HepG2 (cell line): ENCODE measurements at regions not wholly inside any gene's neighbourhood (a gene's known extent, or its start where the extent isn't known, plus 50 kb on each side); places are given as distances from the start of the nearest gene placed in this dataset.

ENCODE experiments used
- DPF2 ChIP-seq: sonication (generic); formaldehyde crosslinking; IDR thresholded peaks from 2 replicates; pipeline ENCODE4 v1.4.0; 2020; ENCODE audit warnings: mild to moderate bottlenecking, low read depth, missing genetic modification reagents, borderline replicate concordance
- FIP1L1 ChIP-seq: fragments of 200-400 bp; formaldehyde crosslinking; IDR thresholded peaks from 2 replicates; pipeline ENCODE4 v1.6.1; 2018; ENCODE audit warnings: low read depth, mild to moderate bottlenecking, low read length, moderate library complexity, borderline replicate concordance; ENCODE audit not compliant: insufficient read depth
- KDM4B ChIP-seq: sonication (generic); formaldehyde crosslinking; IDR thresholded peaks from 2 replicates; pipeline ENCODE4 v1.4.0; 2020; ENCODE audit warnings: missing genetic modification reagents
- KDM5B ChIP-seq: sonication (generic); formaldehyde crosslinking; IDR thresholded peaks from 2 replicates; pipeline ENCODE4 v1.4.0; 2020; ENCODE audit warnings: missing genetic modification reagents, mild to moderate bottlenecking, borderline replicate concordance
- MAZ ChIP-seq, 2 experiments: sonication (generic) in 1 of 2; formaldehyde crosslinking in 1 of 2; IDR thresholded peaks; 2 replicates each; pipeline versions ENCODE4 v1.5.0 to v1.6.1; 2012 to 2020; ENCODE audit warnings: low read depth in 2 of 2, mild to moderate bottlenecking in 2 of 2, borderline replicate concordance in 1 of 2, improper control_type of control experiment in 1 of 2, low read length in 1 of 2, missing genetic modification reagents in 1 of 2, moderate library complexity in 1 of 2
- MTF2 ChIP-seq: sonication (generic); formaldehyde crosslinking; IDR thresholded peaks from 2 replicates; pipeline ENCODE4 v1.5.0; 2020; ENCODE audit warnings: missing genetic modification reagents, borderline replicate concordance
- NR2F1 ChIP-seq, 2 experiments: fragments of 450-650 bp in 1 of 2; formaldehyde crosslinking in 1 of 2; IDR thresholded peaks; 2 replicates each; pipeline versions ENCODE4 v1.5.0 to v1.6.1; 2016 to 2020; ENCODE audit warnings: mild to moderate bottlenecking in 1 of 2, missing compliant biosample characterization in 1 of 2, missing genetic modification reagents in 1 of 2, moderate library complexity in 1 of 2
- RAD51 ChIP-seq: fragments of 450-650 bp; IDR thresholded peaks from 2 replicates; pipeline ENCODE4 v1.6.1; 2016; ENCODE audit warnings: borderline replicate concordance
- RFX1 ChIP-seq: fragments of 450-650 bp; IDR thresholded peaks from 2 replicates; pipeline ENCODE4 v1.6.1; 2017
- SMAD3 ChIP-seq: sonication (generic); formaldehyde crosslinking; IDR thresholded peaks from 2 replicates; pipeline ENCODE4 v1.4.0; 2020; ENCODE audit warnings: missing genetic modification reagents
- SRSF4 ChIP-seq: fragments of 200-400 bp; formaldehyde crosslinking; IDR thresholded peaks from one replicate; pipeline ENCODE4 v1.6.1; 2018; ENCODE audit warnings: mild to moderate bottlenecking, low read depth, low read length, moderate library complexity; ENCODE audit not compliant: poor library complexity, severe bottlenecking
- ZBTB7A ChIP-seq: sonication (generic); formaldehyde crosslinking; IDR thresholded peaks from 2 replicates; pipeline ENCODE4 v1.8.0; 2022; ENCODE audit warnings: mild to moderate bottlenecking, missing genetic modification reagents
- ZNF3 ChIP-seq: IDR thresholded peaks from 2 replicates; pipeline ENCODE4 v1.7.0; 2017; ENCODE audit warnings: inconsistent platforms
- ZNF546 ChIP-seq: sonication (generic); formaldehyde crosslinking; conservative IDR thresholded peaks from 2 replicates; pipeline ENCODE4 v1.8.1; 2023; ENCODE audit warnings: mild to moderate bottlenecking, missing genetic modification reagents
- ZNF766 ChIP-seq: sonication (generic); formaldehyde crosslinking; IDR thresholded peaks from 2 replicates; pipeline ENCODE4 v1.5.0; 2020; ENCODE audit warnings: missing genetic modification reagents, borderline replicate concordance
- ZNF777 ChIP-seq: sonication (generic); formaldehyde crosslinking; IDR thresholded peaks from 2 replicates; pipeline ENCODE4 v1.4.0; 2020; ENCODE audit warnings: missing genetic modification reagents
- TF ChIP-seq, protein P1 (sequence below): sonication (generic); formaldehyde crosslinking; IDR thresholded peaks from 2 replicates; pipeline ENCODE4 v1.4.0; 2020; ENCODE audit warnings: missing genetic modification reagents
- TF ChIP-seq, protein P2 (sequence below): sonication (generic); formaldehyde crosslinking; IDR thresholded peaks from 2 replicates; pipeline ENCODE4 v1.4.0; 2020; ENCODE audit warnings: missing genetic modification reagents, borderline replicate concordance
- TF ChIP-seq, protein P3 (sequence below): sonication (generic); formaldehyde crosslinking; IDR thresholded peaks from 2 replicates; pipeline ENCODE4 v1.5.0; 2020; ENCODE audit warnings: mild to moderate bottlenecking, missing genetic modification reagents
- TF ChIP-seq, protein P4 (sequence below): fragments of 450-650 bp; IDR thresholded peaks from 2 replicates; pipeline ENCODE4 v1.6.1; 2016

DNA sequence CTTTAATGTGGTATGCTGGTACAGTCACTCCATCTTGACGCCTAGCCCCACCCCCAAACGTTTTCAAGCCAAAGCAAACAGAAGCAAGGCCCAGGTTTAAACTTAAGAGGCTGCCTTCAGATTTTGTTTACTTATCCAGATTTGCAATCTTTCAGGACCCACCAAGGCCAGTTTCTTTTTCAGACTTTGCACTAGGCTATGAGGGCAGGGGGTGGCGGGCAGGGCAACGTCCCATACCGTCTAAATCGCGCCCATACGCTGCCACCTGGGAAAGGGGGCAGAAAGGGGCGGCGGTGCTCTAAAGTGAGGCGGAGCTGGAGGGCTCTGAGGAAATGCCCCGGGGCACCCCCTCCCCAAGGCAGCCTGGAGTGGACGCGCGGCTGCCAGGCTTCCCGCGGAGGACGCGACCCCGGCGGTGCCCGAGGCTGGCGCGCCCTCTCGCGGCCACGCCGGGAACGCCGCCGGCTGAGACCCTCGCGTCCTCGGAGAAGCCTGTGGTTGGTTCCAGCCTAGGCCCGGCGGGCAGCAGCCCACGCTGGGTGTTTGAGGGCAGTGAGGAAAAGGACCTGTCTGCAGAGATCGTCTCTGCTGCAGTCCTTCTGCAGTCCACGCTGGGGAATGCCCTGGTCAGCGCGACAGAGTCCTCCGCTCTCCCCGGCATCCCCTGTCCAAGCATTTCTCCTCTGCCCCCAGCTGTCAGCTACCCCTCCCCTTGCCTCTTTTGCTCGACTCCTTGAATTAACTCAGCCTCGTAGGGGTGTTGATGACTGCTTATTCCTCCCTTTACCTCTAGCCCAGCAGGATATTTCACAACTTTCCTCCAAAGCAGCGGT, 93.7 kb upstream of the PRNP start (continued):
- TF ChIP-seq MTF2 (CRISPR knock-in tag): peak; percentile 95
- TF ChIP-seq, protein P1, sequence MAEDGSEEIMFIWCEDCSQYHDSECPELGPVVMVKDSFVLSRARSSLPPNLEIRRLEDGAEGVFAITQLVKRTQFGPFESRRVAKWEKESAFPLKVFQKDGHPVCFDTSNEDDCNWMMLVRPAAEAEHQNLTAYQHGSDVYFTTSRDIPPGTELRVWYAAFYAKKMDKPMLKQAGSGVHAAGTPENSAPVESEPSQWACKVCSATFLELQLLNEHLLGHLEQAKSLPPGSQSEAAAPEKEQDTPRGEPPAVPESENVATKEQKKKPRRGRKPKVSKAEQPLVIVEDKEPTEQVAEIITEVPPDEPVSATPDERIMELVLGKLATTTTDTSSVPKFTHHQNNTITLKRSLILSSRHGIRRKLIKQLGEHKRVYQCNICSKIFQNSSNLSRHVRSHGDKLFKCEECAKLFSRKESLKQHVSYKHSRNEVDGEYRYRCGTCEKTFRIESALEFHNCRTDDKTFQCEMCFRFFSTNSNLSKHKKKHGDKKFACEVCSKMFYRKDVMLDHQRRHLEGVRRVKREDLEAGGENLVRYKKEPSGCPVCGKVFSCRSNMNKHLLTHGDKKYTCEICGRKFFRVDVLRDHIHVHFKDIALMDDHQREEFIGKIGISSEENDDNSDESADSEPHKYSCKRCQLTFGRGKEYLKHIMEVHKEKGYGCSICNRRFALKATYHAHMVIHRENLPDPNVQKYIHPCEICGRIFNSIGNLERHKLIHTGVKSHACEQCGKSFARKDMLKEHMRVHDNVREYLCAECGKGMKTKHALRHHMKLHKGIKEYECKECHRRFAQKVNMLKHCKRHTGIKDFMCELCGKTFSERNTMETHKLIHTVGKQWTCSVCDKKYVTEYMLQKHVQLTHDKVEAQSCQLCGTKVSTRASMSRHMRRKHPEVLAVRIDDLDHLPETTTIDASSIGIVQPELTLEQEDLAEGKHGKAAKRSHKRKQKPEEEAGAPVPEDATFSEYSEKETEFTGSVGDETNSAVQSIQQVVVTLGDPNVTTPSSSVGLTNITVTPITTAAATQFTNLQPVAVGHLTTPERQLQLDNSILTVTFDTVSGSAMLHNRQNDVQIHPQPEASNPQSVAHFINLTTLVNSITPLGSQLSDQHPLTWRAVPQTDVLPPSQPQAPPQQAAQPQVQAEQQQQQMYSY (CRISPR knock-in tag): no peak
- no peak for TF ChIP-seq DPF2 (CRISPR knock-in tag)
- TF ChIP-seq ZNF546 (CRISPR knock-in tag): peak; percentile 89
- TF ChIP-seq ZNF777 (CRISPR knock-in tag): peak; percentile 89
- TF ChIP-seq, protein P2, sequence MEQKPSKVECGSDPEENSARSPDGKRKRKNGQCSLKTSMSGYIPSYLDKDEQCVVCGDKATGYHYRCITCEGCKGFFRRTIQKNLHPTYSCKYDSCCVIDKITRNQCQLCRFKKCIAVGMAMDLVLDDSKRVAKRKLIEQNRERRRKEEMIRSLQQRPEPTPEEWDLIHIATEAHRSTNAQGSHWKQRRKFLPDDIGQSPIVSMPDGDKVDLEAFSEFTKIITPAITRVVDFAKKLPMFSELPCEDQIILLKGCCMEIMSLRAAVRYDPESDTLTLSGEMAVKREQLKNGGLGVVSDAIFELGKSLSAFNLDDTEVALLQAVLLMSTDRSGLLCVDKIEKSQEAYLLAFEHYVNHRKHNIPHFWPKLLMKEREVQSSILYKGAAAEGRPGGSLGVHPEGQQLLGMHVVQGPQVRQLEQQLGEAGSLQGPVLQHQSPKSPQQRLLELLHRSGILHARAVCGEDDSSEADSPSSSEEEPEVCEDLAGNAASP (CRISPR knock-in tag): peak; percentile 15; the same call in 1 of the 2 replicates
- TF ChIP-seq FIP1L1: no peak
- peak in 1 of 2 experiments; percentile 67; a peak in 2 of 4 replicates for TF ChIP-seq NR2F1 (CRISPR knock-in tag; IDR thresholded peaks at IDR 0.05)
- TF ChIP-seq, protein P3, sequence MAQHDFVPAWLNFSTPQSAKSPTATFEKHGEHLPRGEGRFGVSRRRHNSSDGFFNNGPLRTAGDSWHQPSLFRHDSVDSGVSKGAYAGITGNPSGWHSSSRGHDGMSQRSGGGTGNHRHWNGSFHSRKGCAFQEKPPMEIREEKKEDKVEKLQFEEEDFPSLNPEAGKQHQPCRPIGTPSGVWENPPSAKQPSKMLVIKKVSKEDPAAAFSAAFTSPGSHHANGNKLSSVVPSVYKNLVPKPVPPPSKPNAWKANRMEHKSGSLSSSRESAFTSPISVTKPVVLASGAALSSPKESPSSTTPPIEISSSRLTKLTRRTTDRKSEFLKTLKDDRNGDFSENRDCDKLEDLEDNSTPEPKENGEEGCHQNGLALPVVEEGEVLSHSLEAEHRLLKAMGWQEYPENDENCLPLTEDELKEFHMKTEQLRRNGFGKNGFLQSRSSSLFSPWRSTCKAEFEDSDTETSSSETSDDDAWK (CRISPR knock-in tag): no peak
- no peak for TF ChIP-seq KDM4B (CRISPR knock-in tag)
- no peak for TF ChIP-seq ZNF766 (CRISPR knock-in tag)
- no peak for TF ChIP-seq ZNF3 (CRISPR knock-in tag)
- TF ChIP-seq ZBTB7A (CRISPR knock-in tag): peak; percentile 99
- TF ChIP-seq MAZ (IDR thresholded peaks at IDR 0.05; ENCODE audit: borderline replicate concordance, low read depth, low read length): peak; percentile 53; the same call in 1 of the 2 replicates
- peak; percentile 88; the same call in 1 of the 2 replicates for TF ChIP-seq MAZ (CRISPR knock-in tag; IDR thresholded peaks at IDR 0.05; ENCODE audit: low read depth)
- TF ChIP-seq KDM5B (CRISPR knock-in tag): no peak
- TF ChIP-seq SRSF4: no peak
- TF ChIP-seq, protein P4, sequence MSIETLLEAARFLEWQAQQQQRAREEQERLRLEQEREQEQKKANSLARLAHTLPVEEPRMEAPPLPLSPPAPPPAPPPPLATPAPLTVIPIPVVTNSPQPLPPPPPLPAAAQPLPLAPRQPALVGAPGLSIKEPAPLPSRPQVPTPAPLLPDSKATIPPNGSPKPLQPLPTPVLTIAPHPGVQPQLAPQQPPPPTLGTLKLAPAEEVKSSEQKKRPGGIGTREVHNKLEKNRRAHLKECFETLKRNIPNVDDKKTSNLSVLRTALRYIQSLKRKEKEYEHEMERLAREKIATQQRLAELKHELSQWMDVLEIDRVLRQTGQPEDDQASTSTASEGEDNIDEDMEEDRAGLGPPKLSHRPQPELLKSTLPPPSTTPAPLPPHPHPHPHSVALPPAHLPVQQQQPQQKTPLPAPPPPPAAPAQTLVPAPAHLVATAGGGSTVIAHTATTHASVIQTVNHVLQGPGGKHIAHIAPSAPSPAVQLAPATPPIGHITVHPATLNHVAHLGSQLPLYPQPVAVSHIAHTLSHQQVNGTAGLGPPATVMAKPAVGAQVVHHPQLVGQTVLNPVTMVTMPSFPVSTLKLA: no peak
- TF ChIP-seq RFX1: no peak
- TF ChIP-seq SMAD3 (CRISPR knock-in tag): no peak
- TF ChIP-seq RAD51: no peak
